GM13976 (cell line): ENCODE measurements at regions not wholly inside any gene's neighbourhood (a gene's known extent, or its start where the extent isn't known, plus 50 kb on each side); places are given as distances from the start of the nearest gene placed in this dataset.
"Not testable (repeated sequence)": the region's sequence is repeated elsewhere in the genome, so short reads cannot be mapped to it uniquely, and the experiment has no call there.

Source experiments
- DNase-seq: peaks from one replicate; pipeline ENCODE4 v3.0.0; 2012; ENCODE audit warnings: low spot score
- in situ Hi-C: fragments of 300-500 bp; cut with MboI; formaldehyde crosslinking; loops from one replicate; pipeline ENCODE4 v1.12.0; 2022; ENCODE audit warnings: low sequenced_read_pairs, mixed read lengths, inconsistent platforms; ENCODE audit not compliant: unreplicated experiment
- TF ChIP-seq, protein P1 (sequence below): IDR thresholded peaks from 2 replicates; pipeline ENCODE4 v1.5.1; 2012; ENCODE audit warnings: borderline replicate concordance, mild to moderate bottlenecking; ENCODE audit not compliant: insufficient read depth; ENCODE audit errors: extremely low read depth, missing control alignments, control extremely low read depth

GRCh38 chr6:144378437-144378836 lies 93.3 kb downstream of the UTRN start:
- in situ Hi-C loops = no loop called here
- TF ChIP-seq, protein P1, sequence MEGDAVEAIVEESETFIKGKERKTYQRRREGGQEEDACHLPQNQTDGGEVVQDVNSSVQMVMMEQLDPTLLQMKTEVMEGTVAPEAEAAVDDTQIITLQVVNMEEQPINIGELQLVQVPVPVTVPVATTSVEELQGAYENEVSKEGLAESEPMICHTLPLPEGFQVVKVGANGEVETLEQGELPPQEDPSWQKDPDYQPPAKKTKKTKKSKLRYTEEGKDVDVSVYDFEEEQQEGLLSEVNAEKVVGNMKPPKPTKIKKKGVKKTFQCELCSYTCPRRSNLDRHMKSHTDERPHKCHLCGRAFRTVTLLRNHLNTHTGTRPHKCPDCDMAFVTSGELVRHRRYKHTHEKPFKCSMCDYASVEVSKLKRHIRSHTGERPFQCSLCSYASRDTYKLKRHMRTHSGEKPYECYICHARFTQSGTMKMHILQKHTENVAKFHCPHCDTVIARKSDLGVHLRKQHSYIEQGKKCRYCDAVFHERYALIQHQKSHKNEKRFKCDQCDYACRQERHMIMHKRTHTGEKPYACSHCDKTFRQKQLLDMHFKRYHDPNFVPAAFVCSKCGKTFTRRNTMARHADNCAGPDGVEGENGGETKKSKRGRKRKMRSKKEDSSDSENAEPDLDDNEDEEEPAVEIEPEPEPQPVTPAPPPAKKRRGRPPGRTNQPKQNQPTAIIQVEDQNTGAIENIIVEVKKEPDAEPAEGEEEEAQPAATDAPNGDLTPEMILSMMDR = no peak
- DNase-seq = no peak

- no peak for DNase-seq
- in situ Hi-C loops = no loop called here
- TF ChIP-seq, protein P1 = no peak
Observed at GRCh38 chr6:144379356-144379755, 94.2 kb downstream of the UTRN start.

- in situ Hi-C loops, DNase-seq: not testable (repeated sequence)
Observed at GRCh38 chr6:144381499-144381898, 96.4 kb downstream of the UTRN start.

- in situ Hi-C loops = no loop called here
- DNase-seq = no peak
- TF ChIP-seq, protein P1 = no peak
Observed at GRCh38 chr6:144383336-144383735, 98.2 kb downstream of the UTRN start.

DNA sequence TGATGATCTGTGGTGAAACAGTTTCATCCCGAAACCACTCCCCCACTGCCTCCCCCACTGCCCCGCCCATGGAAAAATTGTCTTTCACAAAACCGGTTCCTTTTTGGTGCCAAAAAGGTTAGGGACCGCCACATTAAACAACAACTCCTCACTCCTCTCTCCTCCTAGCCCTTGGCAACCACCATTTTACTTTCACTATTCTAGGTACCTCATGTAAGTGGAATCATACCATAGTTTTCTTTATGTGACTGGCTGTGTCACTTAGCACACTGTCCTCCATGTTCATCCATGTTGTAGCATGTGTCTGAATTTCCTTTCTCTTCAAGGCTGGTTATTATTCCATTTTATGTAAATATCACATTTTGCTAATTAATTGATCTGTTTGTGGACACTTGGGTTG lies 99.3 kb downstream of the UTRN start:
- in situ Hi-C loops = no loop called here
- no peak for DNase-seq
- TF ChIP-seq, protein P1 = no peak

GRCh38 chr6:144389474-144389873 lies 104.3 kb downstream of the UTRN start:
- DNase-seq, in situ Hi-C loops: not testable (repeated sequence)

DNA sequence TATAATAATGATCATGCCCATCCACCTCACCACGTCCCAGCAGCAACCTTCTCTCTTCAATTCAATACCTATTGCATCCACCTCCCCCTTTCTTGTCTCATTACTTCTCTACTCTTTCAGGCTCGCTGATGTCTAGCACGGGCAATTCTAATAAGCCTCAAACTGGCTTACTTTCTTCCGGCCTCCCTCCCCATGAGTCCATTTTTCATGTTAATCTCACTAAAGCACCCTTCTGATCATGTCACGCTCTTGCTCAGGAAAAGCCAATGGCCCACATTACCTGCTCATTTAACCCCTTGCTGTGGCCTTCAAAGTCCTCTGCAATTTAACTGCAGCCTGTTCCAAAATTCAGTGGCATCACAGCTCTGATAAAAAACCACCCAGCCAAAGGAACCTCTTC lies 105.1 kb downstream of the UTRN start:
- DNase-seq = no peak
- TF ChIP-seq, protein P1 = no peak
- in situ Hi-C loops = no loop called here

DNA sequence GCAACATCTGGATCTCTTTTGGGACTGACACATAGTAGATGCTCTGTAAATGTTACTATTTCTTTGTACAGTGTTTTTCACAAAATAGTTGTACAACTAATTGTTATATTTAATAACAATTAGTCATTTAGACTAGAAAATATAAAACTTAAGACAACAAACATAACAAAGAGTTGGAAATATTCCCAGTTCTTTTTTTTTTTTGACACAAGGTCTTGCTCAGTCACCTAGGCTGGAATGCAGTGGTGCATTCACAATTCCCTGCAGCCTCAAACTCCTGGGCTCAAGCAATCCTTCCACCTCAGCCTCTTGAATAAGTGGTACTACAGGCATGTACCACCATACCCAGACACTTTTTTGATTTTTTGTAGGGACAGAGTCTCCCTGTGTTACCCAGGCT lies 105.8 kb downstream of the UTRN start:
- in situ Hi-C loops = no loop called here
- TF ChIP-seq, protein P1 = no peak
- DNase-seq = no peak
